AG20443 (cell line): ENCODE measurements at regions not wholly inside any gene's neighbourhood (a gene's known extent, or its start where the extent isn't known, plus 50 kb on each side); places are given as distances from the start of the nearest gene placed in this dataset.

Source experiments
- DNase-seq: peaks from one replicate; pipeline ENCODE4 v3.0.0; 2012; ENCODE audit warnings: low spot score, mixed read lengths

DNA sequence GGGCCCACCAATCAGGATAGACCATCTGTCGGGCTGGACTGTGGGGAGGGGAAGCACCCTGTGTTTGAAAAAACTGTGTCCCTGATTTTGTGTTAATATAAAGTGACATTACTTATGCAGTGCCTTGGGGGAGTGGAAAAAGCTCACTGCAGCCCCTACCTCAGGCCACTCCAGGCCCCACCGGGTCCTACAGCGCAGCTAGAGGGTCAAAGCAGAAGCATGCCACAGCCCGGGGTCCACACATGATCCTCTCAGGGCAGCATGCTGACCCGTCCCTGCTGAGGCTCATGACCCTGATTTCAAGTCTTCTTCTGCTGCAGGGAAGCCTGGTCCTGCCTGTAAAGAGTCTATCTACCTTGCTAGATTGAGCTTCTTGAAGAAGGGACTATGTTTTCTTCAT lies 133.0 kb upstream of the PLCB4 start:
- no peak for DNase-seq

- DNase-seq: no peak
Measured at GRCh38 chr20:8938532-8938931, 130.4 kb upstream of the PLCB4 start.

GRCh38 chr20:8940326-8940725 lies 128.6 kb upstream of the PLCB4 start:
- peak; percentile 79 for DNase-seq

DNA sequence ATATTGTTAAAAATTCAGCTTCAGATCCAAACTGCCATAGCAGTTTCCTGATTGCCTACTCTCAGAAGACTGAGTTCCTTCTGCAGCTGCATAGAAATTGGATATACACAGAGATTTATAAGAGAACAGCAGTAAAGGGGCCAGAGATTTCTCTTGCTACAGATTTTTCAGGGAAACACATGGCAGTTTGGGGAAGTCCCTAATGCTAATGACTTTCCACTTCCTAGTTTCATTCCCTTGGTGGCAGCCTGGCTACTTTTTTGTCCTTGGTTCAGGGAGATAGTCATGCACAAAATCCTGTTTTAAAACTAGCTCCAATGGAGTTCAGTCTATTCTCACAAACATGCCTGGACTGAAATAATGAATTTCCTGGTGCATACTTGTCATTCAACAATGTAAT lies 125.3 kb upstream of the PLCB4 start:
- DNase-seq: no peak

- DNase-seq: peak; percentile 22
Measured at GRCh38 chr20:8946036-8946940, 122.6 kb upstream of the PLCB4 start.

GRCh38 chr20:8948442-8949020 lies 120.4 kb upstream of the PLCB4 start:
- no peak for DNase-seq

DNA sequence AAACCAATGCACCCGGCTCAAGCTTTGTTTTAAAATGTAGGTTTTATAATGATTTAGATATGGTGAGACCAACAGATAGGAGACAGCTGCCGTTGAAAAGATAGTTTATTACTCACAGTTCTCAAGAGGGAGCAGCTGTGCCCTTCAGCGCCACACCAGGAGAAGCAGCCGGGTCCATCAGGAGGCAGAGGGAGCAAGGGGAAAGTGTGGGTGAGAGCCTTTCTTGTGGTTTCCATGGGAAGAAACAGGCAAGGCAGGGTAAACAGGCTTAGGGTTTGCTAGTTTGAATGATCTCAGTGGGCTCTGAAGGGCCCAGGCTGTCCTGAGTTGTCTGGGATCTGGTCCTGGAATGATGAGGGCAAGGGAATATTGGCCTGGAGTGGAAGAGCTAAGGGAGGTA lies 117.7 kb upstream of the PLCB4 start:
- no peak for DNase-seq

DNA sequence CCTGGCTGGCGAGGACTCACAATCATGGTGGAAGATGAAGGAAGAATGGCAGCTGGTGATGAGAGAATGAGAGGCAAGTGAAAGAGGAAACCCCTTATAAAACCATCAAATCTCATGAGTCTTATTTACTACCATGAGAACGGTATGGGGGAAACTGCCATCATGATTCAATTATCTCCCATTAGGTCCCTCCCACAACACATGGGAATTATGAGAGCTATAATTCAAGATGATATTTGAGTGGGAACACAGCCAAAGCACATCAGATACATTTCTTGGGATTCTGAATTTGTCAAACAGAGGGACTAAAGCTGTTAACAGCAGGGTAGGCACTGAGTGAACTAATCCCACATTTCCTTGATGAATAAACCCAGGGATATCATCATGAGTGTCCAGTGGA lies 116.2 kb upstream of the PLCB4 start:
- DNase-seq: no peak

DNA sequence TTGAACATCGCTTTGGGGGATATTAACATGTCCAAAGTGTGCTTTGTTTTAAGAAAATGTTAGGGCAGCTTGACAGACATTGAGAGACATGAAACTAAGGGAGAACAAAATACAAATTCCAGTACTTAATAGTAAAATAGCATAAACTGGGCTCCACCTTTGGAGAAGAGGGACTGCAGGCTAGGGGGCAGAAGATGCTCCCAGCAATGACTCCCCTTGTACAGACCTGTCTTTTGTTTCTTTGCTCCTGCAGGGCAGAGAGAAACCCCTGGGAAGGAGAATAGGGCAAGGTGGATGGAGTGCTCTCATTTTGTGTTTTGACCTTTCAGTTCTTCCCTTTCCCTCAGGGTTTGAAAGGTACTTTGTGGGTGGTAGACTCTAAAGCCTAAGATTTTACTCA lies 115.6 kb upstream of the PLCB4 start:
- DNase-seq: no peak

DNA sequence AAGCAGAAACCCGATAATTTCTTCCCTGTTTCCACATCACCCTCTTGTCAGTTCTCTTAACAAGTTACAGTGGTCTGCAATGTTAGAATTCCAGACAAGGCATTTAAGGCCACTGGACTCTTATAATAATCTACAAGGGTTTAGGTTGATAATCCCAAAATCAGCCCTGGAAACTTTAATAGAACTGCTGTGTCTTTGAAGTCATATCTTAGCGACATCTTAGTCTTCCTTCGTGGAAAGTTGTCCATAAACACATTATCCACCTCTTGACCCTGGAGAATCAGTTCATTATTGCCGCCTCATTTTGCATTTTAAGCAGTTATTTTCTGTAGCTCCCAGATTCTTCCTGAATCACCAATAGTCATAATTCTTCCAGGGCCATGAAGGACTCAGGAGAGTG lies 108.6 kb upstream of the PLCB4 start:
- DNase-seq: no peak

DNA sequence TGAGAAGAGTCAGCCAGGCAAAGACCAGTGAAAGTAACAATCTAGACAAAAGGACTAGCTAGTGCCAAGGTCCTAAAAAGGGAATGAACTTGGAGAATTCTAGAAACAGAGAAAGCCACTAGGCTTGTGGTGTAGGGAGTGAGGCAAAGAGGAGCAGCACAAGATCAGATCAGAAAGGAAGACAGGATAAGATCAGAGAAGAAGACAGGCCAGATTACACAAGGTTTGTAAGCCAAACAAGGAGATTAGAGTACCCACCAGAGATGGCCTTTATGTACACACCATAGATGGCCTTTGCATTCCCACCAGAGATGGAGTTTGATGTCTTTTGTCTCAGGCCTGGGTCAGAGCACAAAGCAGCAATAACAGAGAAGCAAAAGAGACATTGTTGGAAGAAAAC lies 105.6 kb upstream of the PLCB4 start:
- no peak for DNase-seq

GRCh38 chr20:8964959-8965562 lies 103.8 kb upstream of the PLCB4 start:
- no peak for DNase-seq

- DNase-seq: no peak
Measured at GRCh38 chr20:8967641-8968245, 101.1 kb upstream of the PLCB4 start.

DNA sequence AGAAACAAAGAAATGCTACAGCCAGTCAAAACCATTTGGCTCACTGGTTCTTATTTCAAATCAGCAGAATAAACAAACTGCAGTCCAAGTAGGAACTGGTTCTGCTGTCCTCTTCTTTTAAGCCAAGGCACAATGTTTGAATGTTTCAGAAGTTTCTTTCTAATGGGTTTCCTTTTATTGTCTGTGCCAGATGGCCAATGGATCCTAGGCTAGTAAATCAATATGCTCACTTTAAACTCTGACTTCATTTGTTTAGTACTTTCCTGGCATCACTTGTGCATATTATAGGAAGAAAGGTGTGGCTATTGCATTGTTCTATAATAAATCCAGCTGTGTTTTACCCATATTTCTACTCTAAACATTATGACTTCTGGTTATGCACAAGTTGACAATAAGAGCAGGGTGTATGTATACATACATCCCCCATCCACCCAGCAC lies 99.7 kb upstream of the PLCB4 start:
- DNase-seq: no peak

DNA sequence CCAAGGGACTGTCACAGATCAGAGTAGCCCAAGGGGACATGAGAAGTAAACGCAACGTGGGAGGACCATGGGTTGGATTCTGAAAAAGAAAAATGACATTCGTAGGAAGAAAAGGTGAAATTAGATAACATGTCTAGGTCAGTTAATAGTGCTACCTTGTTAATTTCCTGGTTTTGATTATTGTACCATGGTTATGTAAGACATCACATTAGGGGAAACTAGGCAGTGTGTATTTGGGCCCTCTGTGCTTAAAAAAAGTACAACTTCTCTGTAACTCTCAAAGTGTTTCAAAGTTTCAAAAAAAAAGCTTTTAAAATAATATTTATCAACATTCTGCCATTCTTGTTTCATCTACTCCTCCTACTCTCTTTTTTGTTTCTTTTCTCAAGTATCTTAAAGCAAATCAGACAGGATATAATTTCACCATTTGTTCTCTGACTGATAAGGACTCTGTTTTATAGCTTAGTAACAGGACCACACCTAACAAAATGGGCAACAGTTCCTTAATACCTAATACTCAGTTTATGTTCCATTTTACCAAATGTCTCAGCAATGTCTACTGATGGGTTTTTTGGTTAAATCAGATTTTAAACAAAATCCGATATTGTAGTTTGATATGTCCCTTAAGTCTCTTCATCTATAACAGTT lies 97.1 kb upstream of the PLCB4 start:
- DNase-seq: no peak

- no peak for DNase-seq
Measured at GRCh38 chr20:8972963-8973705, 95.8 kb upstream of the PLCB4 start.

DNA sequence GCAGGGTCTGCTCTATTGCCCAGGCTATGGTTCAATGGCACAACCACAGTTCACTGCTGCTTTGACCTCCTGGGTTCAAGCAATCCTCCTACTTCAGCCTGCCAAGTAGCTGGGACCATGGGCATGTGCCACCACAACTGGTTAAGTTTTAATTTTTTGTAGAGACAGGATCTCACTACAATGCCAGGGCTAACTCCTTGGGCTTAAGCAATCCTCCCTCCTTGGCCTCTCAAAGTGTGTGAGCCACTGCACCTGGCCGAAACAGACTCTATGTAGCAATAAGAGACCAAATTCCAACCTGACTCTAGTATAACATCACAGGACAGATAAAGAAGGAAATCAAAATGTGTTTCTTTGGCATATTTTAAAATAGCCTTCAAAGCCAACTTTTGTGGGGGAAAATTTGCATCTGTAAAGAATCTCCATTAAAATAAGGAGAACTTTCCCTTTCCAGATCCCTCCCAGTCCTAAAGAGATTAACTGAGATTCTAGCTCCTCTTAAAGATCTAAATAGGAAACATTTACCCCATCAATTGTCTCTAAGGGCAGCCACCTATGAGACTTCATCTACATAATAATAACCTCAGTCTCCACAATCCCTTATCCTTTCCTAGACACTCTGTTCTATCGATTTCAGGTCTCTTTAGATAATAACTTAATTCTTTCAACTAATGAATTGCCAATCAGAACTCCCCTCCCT lies 94.7 kb upstream of the PLCB4 start:
- DNase-seq: no peak

DNA sequence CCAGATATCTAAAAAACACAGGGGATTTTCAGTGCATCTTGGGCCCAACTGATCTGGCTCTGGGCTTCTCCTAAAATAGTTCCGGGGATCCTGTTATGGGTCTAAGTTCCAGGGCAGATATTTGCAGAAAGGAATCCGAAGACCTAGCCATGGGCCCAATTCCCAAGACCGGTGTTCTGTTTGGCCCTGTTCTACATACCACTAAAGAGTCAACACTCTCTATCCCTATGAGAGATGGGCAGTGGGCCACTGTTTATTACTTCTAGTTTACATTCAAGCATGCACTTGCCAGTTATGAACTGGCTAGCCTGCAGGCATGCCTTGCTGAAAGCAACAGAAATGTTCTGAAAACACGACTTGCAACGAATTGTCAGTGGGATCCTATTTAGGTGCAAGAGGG lies 87.4 kb upstream of the PLCB4 start:
- no peak for DNase-seq

DNA sequence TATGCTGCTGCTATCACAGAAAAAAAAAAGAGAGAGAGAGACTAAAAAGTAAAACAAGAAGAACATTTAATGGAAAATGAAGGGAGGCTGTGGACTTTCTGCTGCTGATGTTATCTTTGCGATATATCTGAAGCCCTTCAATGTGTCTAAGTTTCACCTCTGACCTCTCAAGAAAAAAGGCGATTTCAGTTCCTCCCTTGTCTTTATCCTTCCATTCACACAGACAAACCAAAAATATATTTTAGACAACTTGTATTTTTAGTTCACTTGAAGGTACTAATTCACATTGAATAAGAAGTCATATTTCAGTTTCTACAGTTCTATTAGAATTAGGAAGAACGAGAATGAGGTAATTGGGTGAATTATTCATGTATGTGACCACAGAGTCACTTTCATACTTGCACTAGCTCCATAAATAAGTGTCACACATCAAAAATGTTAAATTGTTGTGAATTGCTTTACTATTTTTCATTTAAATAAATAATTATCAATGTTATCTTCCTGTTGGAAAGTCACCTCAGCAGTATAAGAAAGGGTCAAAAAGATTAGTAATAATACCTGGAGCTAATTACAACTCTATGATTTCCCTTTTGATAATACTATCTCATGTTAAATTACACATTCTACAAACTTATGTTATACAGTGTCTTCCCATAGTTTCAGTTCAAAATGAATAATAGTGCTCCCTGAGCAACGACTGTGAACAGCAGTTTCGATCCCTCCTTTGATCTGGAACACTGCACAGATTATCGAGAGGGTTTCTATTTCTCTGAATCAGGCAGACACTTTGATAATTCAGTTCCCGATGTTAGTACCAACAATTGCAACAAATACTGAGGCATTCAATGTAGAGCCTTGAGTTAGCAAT lies 85.2 kb upstream of the PLCB4 start:
- no peak for DNase-seq

DNA sequence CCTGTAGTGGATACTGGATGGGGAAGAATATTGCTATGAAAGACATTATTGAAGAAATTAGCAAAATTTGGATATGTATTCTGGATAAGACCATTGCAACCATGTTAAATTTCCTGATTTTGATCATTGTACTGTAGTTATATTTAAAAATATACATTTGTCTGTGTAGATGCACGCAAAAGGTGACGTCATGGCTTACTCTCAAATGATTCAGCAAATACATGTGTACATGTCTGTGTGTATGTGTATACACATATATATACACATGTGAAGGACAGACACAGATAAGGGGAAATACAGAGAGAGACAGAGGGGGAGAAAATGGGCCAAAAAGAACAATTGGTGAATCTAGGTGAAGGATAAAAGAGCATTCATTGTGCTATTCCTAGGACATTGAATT lies 82.3 kb upstream of the PLCB4 start:
- no peak for DNase-seq
